ENCODE measurements at regions not wholly inside any gene's neighbourhood (a gene's known extent, or its start where the extent isn't known, plus 50 kb on each side); places are given as distances from the start of the nearest gene placed in this dataset.

DNA sequence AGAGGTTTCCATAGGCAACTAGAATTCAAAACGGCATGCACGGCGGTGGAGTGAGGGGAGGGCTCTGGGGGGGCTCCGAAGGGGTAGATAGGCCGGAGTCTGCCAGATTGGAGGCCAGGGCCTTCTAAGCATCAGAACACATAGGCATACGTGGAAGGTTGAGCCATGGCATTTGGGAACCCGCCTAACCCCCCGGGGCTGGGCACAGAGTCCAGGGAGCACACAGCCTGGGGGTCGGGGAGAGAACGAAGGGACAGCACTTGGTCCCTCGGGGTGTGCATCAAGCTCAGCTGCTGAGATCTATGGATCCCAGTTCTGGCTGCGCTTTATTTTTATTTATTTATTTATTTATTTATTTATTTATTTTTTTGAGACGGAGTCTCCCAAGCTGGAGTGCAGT, 89.4 kb upstream of the TNS3 start:
- TF ChIP-seq EZH2 (IDR thresholded peaks at IDR 0.05; ENCODE audit: borderline replicate concordance, insufficient read depth, low read length, poor library complexity, severe bottlenecking) = no peak
- TF ChIP-seq CTCF (IDR thresholded peaks at IDR 0.05; ENCODE audit: poor library complexity, severe bottlenecking) = no peak
- TF ChIP-seq RAD21 (conservative IDR thresholded peaks at IDR 0.05) = no peak
- TF ChIP-seq, protein P1, sequence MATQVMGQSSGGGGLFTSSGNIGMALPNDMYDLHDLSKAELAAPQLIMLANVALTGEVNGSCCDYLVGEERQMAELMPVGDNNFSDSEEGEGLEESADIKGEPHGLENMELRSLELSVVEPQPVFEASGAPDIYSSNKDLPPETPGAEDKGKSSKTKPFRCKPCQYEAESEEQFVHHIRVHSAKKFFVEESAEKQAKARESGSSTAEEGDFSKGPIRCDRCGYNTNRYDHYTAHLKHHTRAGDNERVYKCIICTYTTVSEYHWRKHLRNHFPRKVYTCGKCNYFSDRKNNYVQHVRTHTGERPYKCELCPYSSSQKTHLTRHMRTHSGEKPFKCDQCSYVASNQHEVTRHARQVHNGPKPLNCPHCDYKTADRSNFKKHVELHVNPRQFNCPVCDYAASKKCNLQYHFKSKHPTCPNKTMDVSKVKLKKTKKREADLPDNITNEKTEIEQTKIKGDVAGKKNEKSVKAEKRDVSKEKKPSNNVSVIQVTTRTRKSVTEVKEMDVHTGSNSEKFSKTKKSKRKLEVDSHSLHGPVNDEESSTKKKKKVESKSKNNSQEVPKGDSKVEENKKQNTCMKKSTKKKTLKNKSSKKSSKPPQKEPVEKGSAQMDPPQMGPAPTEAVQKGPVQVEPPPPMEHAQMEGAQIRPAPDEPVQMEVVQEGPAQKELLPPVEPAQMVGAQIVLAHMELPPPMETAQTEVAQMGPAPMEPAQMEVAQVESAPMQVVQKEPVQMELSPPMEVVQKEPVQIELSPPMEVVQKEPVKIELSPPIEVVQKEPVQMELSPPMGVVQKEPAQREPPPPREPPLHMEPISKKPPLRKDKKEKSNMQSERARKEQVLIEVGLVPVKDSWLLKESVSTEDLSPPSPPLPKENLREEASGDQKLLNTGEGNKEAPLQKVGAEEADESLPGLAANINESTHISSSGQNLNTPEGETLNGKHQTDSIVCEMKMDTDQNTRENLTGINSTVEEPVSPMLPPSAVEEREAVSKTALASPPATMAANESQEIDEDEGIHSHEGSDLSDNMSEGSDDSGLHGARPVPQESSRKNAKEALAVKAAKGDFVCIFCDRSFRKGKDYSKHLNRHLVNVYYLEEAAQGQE (IDR thresholded peaks at IDR 0.05; ENCODE audit: borderline replicate concordance) = no peak
- no peak for TF ChIP-seq TAF1 (IDR thresholded peaks at IDR 0.05; ENCODE audit: low read depth)
- no peak for TF ChIP-seq EP300 (conservative IDR thresholded peaks at IDR 0.05; ENCODE audit: poor library complexity, severe bottlenecking)

Data from neural cell (in vitro differentiated cells).